Stimulated activated naive CD8-positive, alpha-beta T cell treated with anti-CD3 and anti-CD28 coated beads, Interleukin-15, Interleukin-2, amounts not matched to agents 100 U/mL and 50 U/mL, for 24 hours (primary cell): ENCODE measurements at regions not wholly inside any gene's neighbourhood (a gene's known extent, or its start where the extent isn't known, plus 50 kb on each side); places are given as distances from the start of the nearest gene placed in this dataset.

ENCODE experiments used
- ATAC-seq: fragments of 150-1000 bp; cut with Tn5 transposase; one replicate; pipeline ENCODE4 v1.10.0; 2021
- DNase-seq: peaks from one replicate; pipeline ENCODE4 v3.0.0; 2021

DNA sequence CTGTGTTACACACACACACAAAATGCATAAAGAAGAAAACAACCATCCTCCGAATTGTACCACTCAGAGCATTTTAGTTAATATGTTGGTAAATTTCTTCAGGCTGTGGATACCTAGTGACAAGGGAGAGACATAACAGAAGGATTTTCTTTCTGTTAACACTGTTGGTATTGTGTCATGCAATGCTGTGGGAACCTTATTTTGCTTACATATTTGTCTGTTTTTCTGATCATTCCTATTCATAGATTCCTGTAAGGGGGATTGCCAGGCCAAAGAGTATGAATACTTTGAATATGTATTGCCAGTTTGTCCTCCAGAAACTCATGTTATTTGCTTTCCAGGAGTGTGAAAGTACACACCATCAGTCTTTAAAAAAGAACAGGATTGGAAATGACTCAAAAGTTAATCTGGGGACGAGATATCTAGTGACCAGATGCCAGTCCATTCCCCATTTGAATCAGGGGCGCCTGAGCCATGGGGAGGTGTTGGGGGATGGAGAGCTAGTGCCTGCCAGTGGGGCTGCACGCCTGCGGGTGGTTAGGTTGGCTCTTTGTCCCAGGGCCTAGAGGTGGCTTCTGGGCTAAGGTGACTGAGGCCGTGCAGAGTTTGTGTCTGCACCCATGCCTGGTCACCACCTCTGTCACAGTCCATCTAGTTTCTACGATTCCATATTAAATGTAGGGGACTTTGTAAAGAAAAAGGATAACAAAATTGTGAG lies 142.0 kb downstream of the PTPN20 start:
- ATAC-seq (no peak), DNase-seq (no peak)

GRCh38 chr10:47054974-47055373 lies 143.7 kb downstream of the PTPN20 start:
- DNase-seq (no peak), ATAC-seq (no peak)

- no peak for ATAC-seq
- no peak for DNase-seq
These were observed 144.4 kb downstream of the PTPN20 start for GRCh38 chr10:47055386-47056246.

DNA sequence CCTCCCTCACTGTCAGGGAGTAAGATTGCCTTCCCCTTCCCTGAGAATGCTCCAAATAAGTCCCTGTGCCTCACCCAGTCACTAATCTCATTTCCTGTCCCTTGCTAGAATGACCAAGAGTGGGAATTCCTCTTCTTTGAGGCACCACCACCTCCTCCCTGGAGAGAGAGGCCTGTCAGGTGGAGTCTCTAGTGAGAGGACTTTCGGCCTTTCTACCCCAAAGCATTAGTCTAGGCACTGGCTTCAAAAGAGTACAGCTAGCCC lies 145.0 kb downstream of the PTPN20 start:
- DNase-seq (no peak), ATAC-seq (no peak)

DNA sequence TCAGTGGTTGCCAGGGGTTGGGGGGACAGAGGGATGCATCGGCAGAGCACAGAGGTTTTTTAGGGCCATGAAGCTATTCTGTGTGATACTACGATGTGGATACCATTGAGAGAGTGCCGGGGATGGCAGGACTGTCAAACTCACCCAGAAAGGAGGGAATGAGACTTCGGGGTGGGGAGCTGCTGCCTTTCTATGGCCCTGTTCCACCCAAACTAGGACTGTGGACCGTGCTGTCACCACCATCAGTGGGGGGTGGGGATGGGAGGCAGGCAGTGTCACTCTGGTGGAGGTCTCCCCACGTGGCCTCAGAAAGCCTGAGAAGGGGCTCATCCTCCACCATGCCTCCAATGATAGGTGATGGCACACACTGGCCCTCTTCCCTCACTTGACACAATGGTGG lies 146.2 kb downstream of the PTPN20 start:
- DNase-seq (no peak), ATAC-seq (no peak)

DNA sequence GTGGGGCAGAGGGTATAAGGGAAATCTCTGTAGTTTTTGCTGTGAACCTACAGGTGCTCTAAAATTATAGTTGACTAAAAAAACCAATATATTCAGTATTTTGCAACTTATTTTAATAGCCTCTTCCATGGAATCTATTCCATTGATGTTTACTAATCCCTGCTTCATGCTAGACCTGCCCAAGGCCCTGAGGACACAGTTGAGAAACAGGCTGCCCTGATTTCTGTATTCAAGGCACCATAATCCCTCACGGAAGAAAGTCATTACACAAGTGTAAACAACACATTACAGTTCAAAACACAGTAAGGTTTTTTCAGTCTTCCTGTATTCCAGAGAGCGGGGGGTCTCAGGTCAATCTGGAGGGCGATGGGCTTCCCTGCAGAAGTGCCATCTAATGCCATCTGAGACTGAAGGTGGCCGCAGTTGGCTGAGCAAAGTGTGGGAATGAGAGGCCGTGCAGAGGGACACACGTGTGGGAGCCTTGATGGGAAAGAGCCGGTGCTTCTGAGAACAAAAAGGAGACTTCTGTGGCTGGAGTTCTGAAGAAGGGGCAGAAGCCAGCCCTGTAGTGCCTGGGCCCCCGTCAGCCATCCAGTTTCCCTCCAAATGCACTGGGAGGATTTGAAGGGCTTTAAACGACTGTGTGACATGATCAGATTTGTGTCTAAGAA lies 146.9 kb downstream of the PTPN20 start:
- no peak for DNase-seq
- no peak for ATAC-seq

GRCh38 chr10:47058961-47059391 lies 147.7 kb downstream of the PTPN20 start:
- ATAC-seq (no peak), DNase-seq (no peak)

GRCh38 chr10:47059606-47060311 lies 148.5 kb downstream of the PTPN20 start:
- DNase-seq (no peak), ATAC-seq (no peak)

- DNase-seq, result no peak
- ATAC-seq, result no peak
These were observed 149.1 kb downstream of the PTPN20 start for GRCh38 chr10:47060356-47060755.

- no peak for ATAC-seq
- DNase-seq, result no peak
These were observed 149.8 kb downstream of the PTPN20 start for GRCh38 chr10:47060993-47061500.

DNA sequence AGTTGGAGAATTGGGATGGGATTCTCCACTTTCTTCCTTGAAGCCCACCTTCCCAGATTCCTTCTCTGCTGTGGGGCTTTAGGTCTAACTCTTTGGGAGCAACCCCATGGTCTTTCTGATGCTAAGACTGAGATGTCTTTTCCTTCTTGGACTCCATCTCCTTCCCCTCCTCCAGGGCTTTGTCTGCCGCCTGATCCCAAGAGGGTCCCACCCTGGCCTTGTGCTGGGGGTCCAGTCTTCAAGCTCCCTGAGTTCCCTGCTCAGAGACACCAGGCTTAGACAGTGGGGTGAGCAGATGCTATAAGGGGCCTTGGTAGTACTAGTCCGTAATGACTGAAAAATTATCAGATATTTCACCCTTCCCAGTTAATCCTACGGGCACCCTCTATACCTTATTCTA lies 150.5 kb downstream of the PTPN20 start:
- ATAC-seq, result no peak
- no peak for DNase-seq

DNA sequence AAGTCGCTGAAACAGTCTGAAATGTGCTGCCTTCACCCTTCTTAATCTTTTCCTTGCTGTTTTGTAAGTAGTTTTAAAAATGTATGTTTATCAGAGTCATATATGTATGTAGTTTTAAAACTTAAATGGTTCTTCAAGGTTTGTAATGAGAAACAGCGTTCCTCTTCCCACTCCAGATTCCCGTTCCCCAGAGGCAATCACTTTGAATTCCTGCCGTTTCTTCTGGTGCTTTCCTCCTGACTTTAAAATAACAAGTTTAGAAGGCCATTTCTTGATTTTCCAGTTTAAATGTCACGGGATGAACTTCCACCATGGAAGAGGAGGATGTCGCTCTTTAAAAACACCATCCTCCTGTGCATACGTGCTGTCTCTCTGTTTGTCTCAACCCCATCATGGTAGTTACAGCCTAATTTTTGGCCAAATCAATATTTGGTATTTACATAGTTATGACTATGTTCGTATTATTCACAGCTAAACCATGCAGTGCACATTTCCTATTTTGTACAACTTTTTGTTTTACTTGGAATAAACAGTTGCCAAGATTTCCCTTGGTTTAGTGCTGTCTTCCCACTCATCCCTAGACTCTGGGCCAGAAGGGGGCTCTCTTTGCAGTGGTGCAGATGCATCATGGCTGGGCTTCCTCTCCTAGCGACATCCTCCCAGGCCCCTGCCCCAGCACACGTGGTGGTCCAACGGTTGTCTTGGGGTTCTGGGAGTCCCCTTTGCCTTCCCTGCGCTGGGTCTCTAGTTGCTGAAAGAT lies 151.4 kb downstream of the PTPN20 start:
- peak; percentile 34 for ATAC-seq
- no peak for DNase-seq

DNA sequence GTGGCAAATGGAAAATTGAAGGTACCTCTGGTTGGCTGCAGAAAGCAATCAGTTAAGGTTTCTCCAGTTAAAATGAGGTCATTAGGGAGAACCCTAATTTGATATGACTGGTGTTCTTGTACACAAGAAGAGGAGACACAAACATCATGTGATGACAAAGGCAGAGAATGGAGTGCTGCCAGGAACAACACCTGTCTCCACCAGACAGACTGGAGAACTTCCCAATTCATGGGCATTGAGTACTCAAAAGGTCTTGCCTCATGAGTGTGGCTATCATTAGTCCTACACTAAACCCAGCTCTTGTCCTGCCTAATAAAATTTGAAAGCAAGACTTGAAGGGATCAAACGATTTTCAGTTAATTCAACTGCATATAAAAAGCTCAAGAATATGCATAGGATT lies 152.6 kb downstream of the PTPN20 start:
- DNase-seq, result no peak
- ATAC-seq, result no peak

DNA sequence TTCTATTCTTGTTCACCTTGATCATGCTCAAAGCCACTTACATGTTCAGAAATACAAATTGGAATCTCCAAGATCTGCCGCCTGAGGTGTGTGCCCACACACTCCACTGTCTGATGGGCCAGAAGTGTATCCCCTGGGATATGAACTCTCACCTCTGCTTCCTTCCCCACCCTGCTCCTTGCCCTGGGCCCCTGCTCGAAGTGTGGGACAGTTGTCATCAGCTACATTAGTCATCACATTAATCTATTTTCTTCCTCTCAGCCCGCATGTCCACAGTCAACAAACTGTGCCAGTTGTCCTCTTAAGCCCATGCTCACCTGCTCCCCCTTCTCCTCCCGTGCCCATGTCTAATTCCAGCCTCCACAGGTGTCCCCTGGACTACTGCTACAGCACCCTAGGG lies 154.7 kb downstream of the PTPN20 start:
- no peak for DNase-seq
- ATAC-seq, result no peak

DNA sequence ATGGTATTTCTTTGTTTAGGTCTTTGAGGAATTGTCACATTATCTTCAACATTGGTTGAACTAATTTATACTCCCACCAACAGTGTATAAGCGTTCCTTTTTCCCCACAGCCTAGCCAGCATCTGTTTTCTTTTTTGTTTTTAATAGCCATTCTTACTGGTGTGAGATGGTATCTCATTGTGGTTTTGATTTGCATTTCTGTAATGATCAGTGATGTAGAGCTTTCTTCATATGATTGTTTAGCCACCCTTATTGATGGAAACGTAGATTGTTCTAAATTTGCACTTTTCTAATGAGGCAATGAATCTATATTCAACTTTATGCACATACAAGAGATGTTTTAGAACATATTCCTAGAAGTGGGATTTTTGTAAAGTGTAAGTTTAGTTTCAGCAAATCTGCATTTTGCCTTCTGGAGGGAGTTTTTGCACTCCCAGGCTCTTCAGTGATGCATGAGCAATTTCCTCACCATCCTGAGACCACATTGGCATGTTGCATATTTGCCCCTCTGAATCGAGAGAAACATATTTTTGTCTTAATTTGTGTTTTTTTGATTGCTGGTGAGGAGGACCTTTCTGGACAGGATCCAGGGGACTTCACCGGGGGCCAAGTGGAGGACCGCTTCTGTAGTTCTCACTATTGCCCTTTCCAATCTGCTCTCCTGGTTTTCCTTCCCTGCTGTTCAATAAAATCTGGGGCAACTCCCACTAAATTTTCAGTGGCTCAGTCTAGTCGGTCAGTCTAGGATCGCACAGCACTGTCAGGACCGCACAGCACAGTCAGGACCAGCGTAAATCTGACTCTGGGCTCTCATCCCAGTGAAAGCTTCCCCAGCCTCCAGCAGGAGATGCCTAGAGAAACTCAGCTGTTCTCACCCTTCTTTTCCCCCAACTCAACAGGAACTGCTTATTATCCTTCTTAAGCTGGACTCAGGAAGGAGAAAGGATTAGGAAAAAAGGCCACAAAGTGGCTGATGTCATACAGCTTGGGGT lies 157.0 kb downstream of the PTPN20 start:
- DNase-seq, result no peak

GRCh38 chr10:47070541-47070940 lies 159.3 kb downstream of the PTPN20 start:
- ATAC-seq (no peak), DNase-seq (no peak)

More for the DNA sequence above, 157.0 kb downstream of the PTPN20 start:
- no peak for ATAC-seq

DNA sequence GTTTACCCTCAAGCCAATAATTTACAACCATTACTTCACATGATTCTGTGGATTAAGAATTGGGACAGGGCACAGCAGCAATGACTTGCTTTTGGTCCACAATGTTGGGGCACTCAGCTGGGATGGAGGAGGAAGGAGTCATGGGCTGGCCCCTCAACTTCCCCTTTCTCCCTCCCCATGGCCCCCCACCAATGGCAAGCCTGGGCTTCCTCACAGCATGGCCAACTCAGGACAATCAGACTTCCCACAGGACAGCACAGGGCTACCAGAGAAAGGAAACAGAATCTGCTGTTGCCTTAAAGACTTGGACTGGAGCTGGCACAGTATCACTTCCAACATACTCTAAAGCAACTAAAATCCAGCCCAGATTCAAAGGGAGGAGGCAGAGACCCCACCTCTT lies 160.7 kb downstream of the PTPN20 start:
- no peak for DNase-seq
- no peak for ATAC-seq

DNA sequence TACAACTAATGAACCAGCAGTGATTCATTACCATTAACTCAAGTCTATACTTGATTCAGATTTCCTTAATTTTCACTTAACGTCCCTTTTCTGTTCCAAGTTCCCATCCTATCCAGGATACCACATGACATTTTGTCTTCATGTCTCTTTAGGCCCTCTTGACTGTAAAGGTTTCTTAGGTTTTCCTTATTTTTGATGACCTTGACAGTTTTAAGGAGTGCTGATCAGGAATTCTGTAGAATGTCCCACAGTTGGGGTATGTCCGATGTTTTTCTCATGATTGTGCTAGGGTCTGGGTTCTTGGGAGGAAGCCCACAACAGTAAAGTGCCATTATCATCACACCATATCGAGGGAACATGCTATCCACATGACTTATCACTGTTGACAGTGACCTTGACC lies 162.7 kb downstream of the PTPN20 start:
- DNase-seq (no peak), ATAC-seq (no peak)

DNA sequence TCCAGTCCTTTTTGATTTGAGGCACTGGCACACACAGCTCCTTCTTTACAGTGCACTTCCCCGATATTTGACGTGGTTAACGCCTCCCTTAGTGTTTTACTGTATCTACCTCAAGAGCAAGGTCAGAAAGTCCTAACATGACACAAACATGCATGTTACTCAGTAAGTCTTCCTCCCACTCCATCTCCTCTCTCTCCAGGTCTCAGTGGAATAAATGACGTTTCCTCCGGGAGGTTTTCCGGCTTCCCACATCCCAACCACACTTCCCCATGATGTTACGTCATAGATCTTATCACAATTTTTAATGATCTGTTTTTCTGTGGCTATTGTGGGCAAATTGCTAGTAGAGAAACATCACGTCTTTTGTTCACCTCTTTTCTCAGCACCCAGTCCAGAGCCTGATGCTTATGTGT lies 165.7 kb downstream of the PTPN20 start:
- peak; percentile 75 for ATAC-seq
- no peak for DNase-seq

GRCh38 chr10:47077386-47077785 lies 166.2 kb downstream of the PTPN20 start:
- ATAC-seq, result no peak
- no peak for DNase-seq
